GM23338 (cell line): ENCODE measurements at regions not wholly inside any gene's neighbourhood (a gene's known extent, or its start where the extent isn't known, plus 50 kb on each side); places are given as distances from the start of the nearest gene placed in this dataset.

Source experiments
- ATAC-seq: fragments of 200-7000 bp; cut with Tn5 transposase; 3 replicates; pipeline ENCODE4 v1.9.1; 2020
- DNase-seq: peaks from one replicate; pipeline ENCODE4 v3.0.0-alpha.2; 2015; ENCODE audit warnings: low spot score
- H2AFZ ChIP-seq: fragments of 200-600 bp; sonication (generic); 2 replicates; pipeline ENCODE4 v1.8.0; 2016; ENCODE audit warnings: antibody characterized with exemption, mild to moderate bottlenecking, moderate library complexity
- H3F3A ChIP-seq: fragments of 200-600 bp; sonication (generic); replicated peaks from 2 replicates; pipeline ENCODE4 v1.8.0; 2017; ENCODE audit warnings: antibody characterized with exemption, mixed run types, low read depth
- H3K27ac ChIP-seq: fragments of 200-600 bp; sonication (generic); 2 replicates; pipeline ENCODE4 v1.6.1; 2016; ENCODE audit warnings: low read depth
- H3K27me3 ChIP-seq: fragments of 200-600 bp; sonication (generic); 2 replicates; pipeline ENCODE4 v1.8.0; 2016; ENCODE audit warnings: mild to moderate bottlenecking, mixed run types, moderate library complexity; ENCODE audit not compliant: insufficient read depth
- H3K36me3 ChIP-seq: fragments of 200-600 bp; sonication (generic); 2 replicates; pipeline ENCODE4 v1.8.0; 2016; ENCODE audit warnings: mild to moderate bottlenecking; ENCODE audit not compliant: insufficient read depth
- H3K4me1 ChIP-seq: fragments of 200-600 bp; sonication (generic); 2 replicates; pipeline ENCODE4 v1.8.0; 2016; ENCODE audit warnings: mild to moderate bottlenecking, moderate library complexity; ENCODE audit not compliant: insufficient read depth
- H3K4me2 ChIP-seq: fragments of 200-600 bp; sonication (generic); 2 replicates; pipeline ENCODE4 v1.7.1; 2017; ENCODE audit warnings: mixed run types
- H3K4me3 ChIP-seq: fragments of 200-600 bp; sonication (generic); 2 replicates; pipeline ENCODE4 v1.6.1; 2016; ENCODE audit warnings: mixed run types
- H3K79me2 ChIP-seq: fragments of 200-600 bp; sonication (generic); replicated peaks from 2 replicates; pipeline ENCODE4 v1.8.0; 2017; ENCODE audit warnings: mild to moderate bottlenecking; ENCODE audit not compliant: insufficient read depth
- H3K9me2 ChIP-seq: fragments of 200-600 bp; sonication (generic); 2 replicates; pipeline ENCODE4 v1.8.0; 2017; ENCODE audit not compliant: insufficient read depth
- H4K20me1 ChIP-seq: fragments of 200-600 bp; sonication (generic); replicated peaks from 2 replicates; pipeline ENCODE4 v1.8.0; 2017; ENCODE audit warnings: mild to moderate bottlenecking; ENCODE audit not compliant: insufficient read depth
- H3K27ac Mint-ChIP-seq: 2 replicates; pipeline ENCODE4 v1.8.0; 2020; ENCODE audit warnings: inconsistent platforms, mild to moderate bottlenecking, moderate library complexity, mixed read lengths
- H3K27me3 Mint-ChIP-seq: 3 replicates; pipeline ENCODE4 v1.8.0; 2022; ENCODE audit warnings: low read depth, mild to moderate bottlenecking, moderate library complexity, mixed read lengths, inconsistent platforms; ENCODE audit not compliant: insufficient read depth, poor library complexity
- H3K36me3 Mint-ChIP-seq: 3 replicates; pipeline ENCODE4 v1.8.0; 2021; ENCODE audit warnings: low read depth, mild to moderate bottlenecking, inconsistent platforms, moderate library complexity, mixed read lengths
- H3K4me1 Mint-ChIP-seq: 3 replicates; pipeline ENCODE4 v1.8.0; 2020; ENCODE audit warnings: mild to moderate bottlenecking, inconsistent platforms, mixed read lengths
- H3K4me3 Mint-ChIP-seq: 3 replicates; pipeline ENCODE4 v1.8.0; 2021; ENCODE audit warnings: moderate library complexity, mild to moderate bottlenecking, inconsistent platforms, mixed read lengths
- H3K9me3 Mint-ChIP-seq: 3 replicates; pipeline ENCODE4 v1.8.0; 2020; ENCODE audit warnings: moderate library complexity, mild to moderate bottlenecking, inconsistent platforms, mixed read lengths
- CREB1 ChIP-seq: fragments of 250-450 bp; sonication (Bioruptor Pico); IDR thresholded peaks from 2 replicates; pipeline ENCODE4 v1.5.0; 2020; ENCODE audit warnings: low read depth, mild to moderate bottlenecking, moderate library complexity
- CTCF ChIP-seq, 2 experiments: fragments of 200-600 bp in 1 of 2; sonication (generic) in 1 of 2; conservative IDR thresholded peaks; 2 replicates each; pipeline versions ENCODE4 v1.5.1 to v1.6.1; 2016 to 2017; ENCODE audit warnings: antibody characterized with exemption in 2 of 2, low read depth in 2 of 2, mild to moderate bottlenecking in 2 of 2, moderate library complexity in 1 of 2
- ETS1 ChIP-seq: IDR thresholded peaks from 2 replicates; pipeline ENCODE4 v1.6.1; 2016; ENCODE audit warnings: antibody characterized with exemption
- EZH2 ChIP-seq: fragments of 200-600 bp; sonication (generic); IDR thresholded peaks from one replicate; pipeline ENCODE4 v1.8.0; 2017; ENCODE audit warnings: antibody characterized with exemption, mild to moderate bottlenecking, low read depth; ENCODE audit not compliant: unreplicated experiment
- EZH2phosphoT487 ChIP-seq: fragments of 200-600 bp; sonication (generic); IDR thresholded peaks from one replicate; pipeline ENCODE4 v1.8.1; 2018; ENCODE audit warnings: antibody characterized with exemption; ENCODE audit not compliant: unreplicated experiment
- JUNB ChIP-seq: IDR thresholded peaks from one replicate; pipeline ENCODE4 v1.6.1; 2016; ENCODE audit warnings: antibody characterized with exemption; ENCODE audit not compliant: unreplicated experiment
- NANOG ChIP-seq: IDR thresholded peaks from 2 replicates; pipeline ENCODE4 v1.6.1; 2016; ENCODE audit warnings: antibody characterized with exemption, borderline replicate concordance
- REST ChIP-seq: IDR thresholded peaks from one replicate; pipeline ENCODE4 v1.6.1; 2018; ENCODE audit warnings: antibody characterized with exemption; ENCODE audit not compliant: unreplicated experiment
- STAT1 ChIP-seq: IDR thresholded peaks from one replicate; pipeline ENCODE4 v1.6.1; 2016; ENCODE audit warnings: antibody characterized with exemption; ENCODE audit not compliant: unreplicated experiment
- ZNF114 ChIP-seq: fragments of 250-450 bp; sonication (Bioruptor Pico); IDR thresholded peaks from 2 replicates; pipeline ENCODE4 v1.5.0; 2020; ENCODE audit warnings: mild to moderate bottlenecking, moderate library complexity
- ZNF462 ChIP-seq: fragments of 250-450 bp; sonication (Bioruptor Pico); IDR thresholded peaks from 2 replicates; pipeline ENCODE4 v1.5.0; 2020; ENCODE audit warnings: mild to moderate bottlenecking, moderate library complexity

GRCh38 chr2:105600037-105600442, 144.7 kb upstream of the NCK2 start:
- ATAC-seq (no peak), DNase-seq (no peak)
- H3K4me1 ChIP-seq, result no peaks in the 10 kb centered on the region; the same call in 1 of the 2 replicates
- no peak overlapping the region for H3K27ac Mint-ChIP-seq
- no peak for TF ChIP-seq CREB1 (CRISPR knock-in tag)
- TF ChIP-seq ETS1, result no peak
- no peak for TF ChIP-seq ZNF462 (CRISPR knock-in tag)
- TF ChIP-seq STAT1, result no peak
- TF ChIP-seq NANOG, result no peak
- no peak for TF ChIP-seq CTCF (conservative IDR thresholded peaks at IDR 0.05; ENCODE audit: low read depth in 2 of 2)
- no peak for TF ChIP-seq REST
- TF ChIP-seq EZH2, result no peak
- TF ChIP-seq EZH2phosphoT487, result no peak
- no peak for TF ChIP-seq JUNB
- no peak for TF ChIP-seq ZNF114
- H3K27ac ChIP-seq, result no peak overlapping the region
- H3K79me2 ChIP-seq, result no peaks in the 10 kb centered on the region
- H3K4me1 Mint-ChIP-seq, result peaks cover 7% of the 10 kb centered on the region
- peaks cover 6% of the 10 kb centered on the region for H3K27me3 Mint-ChIP-seq
- H4K20me1 ChIP-seq, result no peaks in the 10 kb centered on the region
- H2AFZ ChIP-seq, result no peak overlapping the region
- H3K36me3 Mint-ChIP-seq, result no peaks in the 10 kb centered on the region
- no peaks in the 10 kb centered on the region for H3K9me2 ChIP-seq
- no peaks in the 10 kb centered on the region for H3K27me3 ChIP-seq
- no peak overlapping the region for H3K4me2 ChIP-seq
- H3K4me3 Mint-ChIP-seq, result no peak overlapping the region
- no peak overlapping the region for H3K4me3 ChIP-seq
- H3F3A ChIP-seq, result no peaks in the 10 kb centered on the region
- no peaks in the 10 kb centered on the region for H3K9me3 Mint-ChIP-seq
- no peaks in the 10 kb centered on the region for H3K36me3 ChIP-seq
